Mesenchymal stem cell (in vitro differentiated cells and primary cell): ENCODE measurements at regions not wholly inside any gene's neighbourhood (a gene's known extent, or its start where the extent isn't known, plus 50 kb on each side); places are given as distances from the start of the nearest gene placed in this dataset.
A peak's percentile ranks its signal among the peaks of the same experiment; 100 is the strongest.

Source experiments
- DNase-seq: peaks from one replicate; pipeline ENCODE4 v3.0.0-alpha.2; 2013
- H2AFZ ChIP-seq: one replicate; pipeline ENCODE4 v1.6.1; 2013; ENCODE audit warnings: low read depth, mild to moderate bottlenecking, control low read depth, inconsistent platforms, low read length, moderate library complexity
- H2AK5ac ChIP-seq: 2 replicates; pipeline ENCODE4 v1.6.1; 2013; ENCODE audit warnings: low read length, moderate library complexity, mild to moderate bottlenecking, inconsistent platforms; ENCODE audit not compliant: severe bottlenecking
- H2BK120ac ChIP-seq: one replicate; pipeline ENCODE4 v1.6.1; 2013; ENCODE audit warnings: low read depth, mild to moderate bottlenecking, inconsistent platforms, low read length, moderate library complexity
- H2BK12ac ChIP-seq, 2 experiments: one replicate each; pipeline ENCODE4 v1.6.1; 2013; ENCODE audit warnings: inconsistent platforms in 2 of 2, low read length in 2 of 2, mild to moderate bottlenecking in 2 of 2, moderate library complexity in 2 of 2, control low read depth in 1 of 2
- H2BK15ac ChIP-seq: one replicate; pipeline ENCODE4 v1.6.1; 2013; ENCODE audit warnings: mild to moderate bottlenecking, low read depth, inconsistent platforms; ENCODE audit not compliant: poor library complexity, severe bottlenecking
- H2BK5ac ChIP-seq: 2 replicates; pipeline ENCODE4 v1.6.1; 2013; ENCODE audit warnings: low read depth, mild to moderate bottlenecking, low read length, control low read depth, inconsistent platforms; ENCODE audit not compliant: poor library complexity, severe bottlenecking
- H3K14ac ChIP-seq, 2 experiments: one replicate each; pipeline ENCODE4 v1.6.1; 2013; ENCODE audit warnings: inconsistent platforms in 2 of 2, low read length in 2 of 2, control low read depth in 1 of 2, mild to moderate bottlenecking in 1 of 2, moderate library complexity in 1 of 2
- H3K18ac ChIP-seq, 2 experiments: one replicate each; pipeline ENCODE4 v1.6.1; 2013; ENCODE audit warnings: inconsistent platforms in 2 of 2, low read length in 2 of 2, control low read depth in 1 of 2, low read depth in 1 of 2, mild to moderate bottlenecking in 1 of 2
- H3K23ac ChIP-seq, 2 experiments: one replicate each; pipeline ENCODE4 v1.6.1; 2013; ENCODE audit warnings: inconsistent platforms in 2 of 2, low read length in 2 of 2, mild to moderate bottlenecking in 2 of 2, moderate library complexity in 2 of 2, control low read depth in 1 of 2
- H3K27ac ChIP-seq: 2 replicates; pipeline ENCODE4 v1.5.1; 2013; ENCODE audit warnings: mild to moderate bottlenecking, moderate library complexity, low read length, control low read depth, inconsistent platforms; ENCODE audit not compliant: poor library complexity, severe bottlenecking
- H3K27me3 ChIP-seq, 2 experiments: 2 replicates each; pipeline versions ENCODE4 v1.6.1 to v1.7.0; 2013; ENCODE audit warnings: low read length in 2 of 2, mild to moderate bottlenecking in 2 of 2, moderate library complexity in 2 of 2, control low read depth in 1 of 2, inconsistent platforms in 1 of 2; ENCODE audit not compliant: control insufficient read depth in 1 of 2, insufficient read depth in 1 of 2
- H3K36me3 ChIP-seq, 2 experiments: 2 replicates each; pipeline versions ENCODE4 v1.6.1 to v1.7.0; 2013; ENCODE audit warnings: low read length in 2 of 2, control low read depth in 1 of 2, inconsistent platforms in 1 of 2, low read depth in 1 of 2, mild to moderate bottlenecking in 1 of 2; ENCODE audit not compliant: insufficient read depth in 2 of 2, control insufficient read depth in 1 of 2
- H3K4ac ChIP-seq, 2 experiments: one replicate each; pipeline ENCODE4 v1.6.1; 2013; ENCODE audit warnings: inconsistent platforms in 2 of 2, low read length in 2 of 2, mild to moderate bottlenecking in 2 of 2, moderate library complexity in 2 of 2, control low read depth in 1 of 2, low read depth in 1 of 2
- H3K4me1 ChIP-seq: 2 replicates; pipeline ENCODE4 v1.6.1; 2013; ENCODE audit warnings: low read depth, low read length, control low read depth; ENCODE audit not compliant: control insufficient read depth, insufficient read depth
- H3K4me2 ChIP-seq: 2 replicates; pipeline ENCODE4 v1.6.1; 2013; ENCODE audit warnings: low read length, mild to moderate bottlenecking, inconsistent platforms; ENCODE audit not compliant: poor library complexity, severe bottlenecking
- H3K4me3 ChIP-seq, 2 experiments: 2 replicates each; pipeline versions ENCODE4 v1.5.1 to v1.7.0; 2013; ENCODE audit warnings: low read length in 2 of 2, mild to moderate bottlenecking in 2 of 2, control low read depth in 1 of 2, low read depth in 1 of 2; ENCODE audit not compliant: insufficient read depth in 1 of 2
- H3K79me1 ChIP-seq: replicated peaks from 2 replicates; pipeline ENCODE4 v1.6.1; 2013; ENCODE audit warnings: mild to moderate bottlenecking, control low read depth, low read length, inconsistent platforms; ENCODE audit not compliant: poor library complexity, severe bottlenecking
- H3K9ac ChIP-seq: 2 replicates; pipeline ENCODE4 v1.7.0; 2013; ENCODE audit warnings: mild to moderate bottlenecking, low read length, moderate library complexity
- H3K9me3 ChIP-seq: 2 replicates; pipeline ENCODE4 v1.7.0; 2013; ENCODE audit warnings: mild to moderate bottlenecking, low read length; ENCODE audit not compliant: control insufficient read depth
- H4K8ac ChIP-seq: one replicate; pipeline ENCODE4 v1.6.1; 2013; ENCODE audit warnings: inconsistent platforms, mild to moderate bottlenecking, low read length, moderate library complexity
- H4K91ac ChIP-seq: one replicate; pipeline ENCODE4 v1.6.1; 2013; ENCODE audit warnings: mild to moderate bottlenecking, low read length, inconsistent platforms
- WGBS: methylation state at CpG from one replicate; pipeline ENCODE4 v1.1.7; 2013; ENCODE audit warnings: mixed read lengths; 5-methylcytosine and 5-hydroxymethylcytosine counted together

GRCh38 chr13:79874396-79875360 is 393.7 kb downstream of the NDFIP2 start:
- Histone ChIP-seq H3K4me1 (no peaks in the 10 kb centered on the region), H2BK15ac (no peak overlapping the region), H2BK120ac (no peak overlapping the region), H2BK5ac (no peak overlapping the region), H3K23ac (no peak overlapping the region), H3K27me3 (no peaks in the 10 kb centered on the region), H3K4me2 (no peak overlapping the region), H2AFZ (no peak overlapping the region), H2BK12ac (no peak overlapping the region), H3K9me3 (no peaks in the 10 kb centered on the region), H3K27ac (no peak overlapping the region), H3K14ac (no peak overlapping the region), H3K18ac (no peak overlapping the region), H3K79me1 (no peaks in the 10 kb centered on the region), H2AK5ac (no peak overlapping the region), H4K91ac (no peak overlapping the region), H3K36me3 (no peaks in the 10 kb centered on the region), H3K4ac (no peak overlapping the region), H3K9ac (no peak overlapping the region), H4K8ac (no peak overlapping the region), H3K4me3 (no peak overlapping the region)
- DNase-seq: no peak
- 88% methylated on average over 2 of the region's 5 CpGs for WGBS

DNA sequence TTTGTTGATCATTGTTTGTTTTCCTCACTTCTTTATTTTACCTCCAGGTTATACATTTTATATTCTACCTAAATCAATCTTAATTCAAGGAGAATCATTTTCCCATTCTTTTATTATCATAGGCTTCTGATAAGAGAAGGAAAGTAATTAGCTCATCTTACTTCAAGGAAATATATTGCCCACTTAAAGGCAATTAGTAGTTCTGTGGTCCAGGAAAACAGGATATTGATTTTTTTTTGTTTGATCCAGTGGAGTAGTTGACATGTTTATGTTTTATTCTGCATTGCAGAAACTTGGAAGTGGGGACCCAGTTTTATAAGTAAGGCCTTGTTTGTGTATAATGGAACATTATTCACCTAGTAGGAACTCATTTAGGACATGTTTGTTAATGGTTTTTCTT is 390.6 kb downstream of the NDFIP2 start:
- Histone ChIP-seq H3K4me2 (no peak overlapping the region), H2BK15ac (no peak overlapping the region), H3K27me3 (no peaks in the 10 kb centered on the region), H3K79me1 (no peaks in the 10 kb centered on the region), H3K4me1 (no peaks in the 10 kb centered on the region), H3K4ac (no peak overlapping the region), H3K9ac (no peak overlapping the region), H4K91ac (no peak overlapping the region), H2BK120ac (no peak overlapping the region), H4K8ac (no peak overlapping the region), H2BK12ac (no peak overlapping the region), H3K18ac (no peak overlapping the region), H3K4me3 (no peak overlapping the region), H2AK5ac (no peak overlapping the region), H3K27ac (no peak overlapping the region), H3K23ac (no peak overlapping the region), H3K9me3 (no peaks in the 10 kb centered on the region), H3K36me3 (no peaks in the 10 kb centered on the region), H2BK5ac (no peak overlapping the region), H2AFZ (no peak overlapping the region), H3K14ac (no peak overlapping the region)
- DNase-seq: no peak

GRCh38 chr13:79870766-79871165 is 389.8 kb downstream of the NDFIP2 start:
- Histone ChIP-seq H3K4me2 (no peak overlapping the region), H3K4me1 (no peaks in the 10 kb centered on the region), H3K4ac (no peak overlapping the region), H2BK120ac (no peak overlapping the region), H2BK5ac (no peak overlapping the region), H2BK12ac (no peak overlapping the region), H3K27me3 (no peaks in the 10 kb centered on the region), H3K36me3 (no peaks in the 10 kb centered on the region), H3K9me3 (no peaks in the 10 kb centered on the region), H3K79me1 (no peaks in the 10 kb centered on the region), H3K14ac (no peak overlapping the region), H4K8ac (no peak overlapping the region), H3K4me3 (no peak overlapping the region), H2BK15ac (no peak overlapping the region), H3K9ac (no peak overlapping the region), H4K91ac (no peak overlapping the region), H2AK5ac (no peak overlapping the region), H2AFZ (no peak overlapping the region), H3K27ac (no peak overlapping the region), H3K23ac (no peak overlapping the region), H3K18ac (no peak overlapping the region)
- no peak for DNase-seq
- 93% methylated on average over 2 of the region's 2 CpGs for WGBS

- Histone ChIP-seq H3K9ac (peak overlapping the region; percentile 36), H3K27ac (no peak overlapping the region), H3K18ac (no peak overlapping the region), H4K8ac (no peak overlapping the region), H2AK5ac (no peak overlapping the region), H3K4ac (no peak overlapping the region), H3K27me3 (no peaks in the 10 kb centered on the region), H2BK15ac (no peak overlapping the region), H2BK5ac (no peak overlapping the region), H2BK120ac (no peak overlapping the region), H3K4me3 (no peak overlapping the region), H3K79me1 (no peaks in the 10 kb centered on the region), H2AFZ (no peak overlapping the region), H3K36me3 (no peaks in the 10 kb centered on the region), H3K23ac (no peak overlapping the region), H3K14ac (no peak overlapping the region), H3K4me2 (no peak overlapping the region), H3K4me1 (no peaks in the 10 kb centered on the region), H4K91ac (no peak overlapping the region), H3K9me3 (no peaks in the 10 kb centered on the region), H2BK12ac (no peak overlapping the region)
- DNase-seq: peak; percentile 27
Measured at GRCh38 chr13:79870123-79870522, 389.2 kb downstream of the NDFIP2 start.
